HCT116 (cell line): ENCODE measurements at regions not wholly inside any gene's neighbourhood (a gene's known extent, or its start where the extent isn't known, plus 50 kb on each side); places are given as distances from the start of the nearest gene placed in this dataset.

ENCODE experiments used
- ATAC-seq: fragments of 200-7000 bp; cut with Tn5 transposase; 2 replicates; pipeline ENCODE4 v1.9.1; 2020; ENCODE audit warnings: mild to moderate bottlenecking, moderate library complexity
- BruUV-seq: library from RNA; stranded (reverse); fragments of 400-500 nt; replicated peaks from 2 replicates; lab custom pipeline; 2021; lab: Mats Ljungman, UMichigan
- CTCF ChIA-PET: fragments of 300-600 bp; sonication (Branson Sonifier 250); formaldehyde crosslinking; loops from one replicate; lab custom pipeline; 2021; ENCODE audit warnings: antibody characterized with exemption; lab: Charles Lee
- POLR2A ChIA-PET: fragments of 300-600, 350-600 bp; sonication (Branson Sonifier 250); formaldehyde crosslinking; loops from one replicate; lab custom pipeline; 2021; ENCODE audit warnings: antibody characterized with exemption; lab: Charles Lee
- RAD21 ChIA-PET, 2 experiments: fragments of 300-600 bp; sonication (Branson Sonifier 250); formaldehyde crosslinking; loops; one replicate each; lab custom pipeline; 2023; ENCODE audit warnings: low total read pairs in 2 of 2; ENCODE audit not compliant: uncharacterized antibody in 2 of 2, unreplicated experiment in 2 of 2, low non-redundant PET in 1 of 2; lab: Charles Lee
- DNase-seq: peaks from one replicate; pipeline ENCODE4 v3.0.0-alpha.2; 2010; ENCODE audit warnings: low read depth, low spot score
- H2AFZ ChIP-seq: fragments of 200-600 bp; shearing (Covaris generic), sonication (generic); 2 replicates; pipeline ENCODE4 v1.6.1; 2017; ENCODE audit warnings: low read depth, mixed run types, mixed read lengths, antibody characterized with exemption, low read length; ENCODE audit not compliant: poor library complexity, severe bottlenecking
- H3K27ac ChIP-seq: 2 replicates; pipeline ENCODE4 v1.5.1; 2012; ENCODE audit warnings: low read depth, low read length
- H3K27me3 ChIP-seq: fragments of 200-600 bp; sonication (generic); 2 replicates; pipeline ENCODE4 v1.6.1; 2016; ENCODE audit warnings: mixed run types, low read length, mixed read lengths; ENCODE audit not compliant: insufficient read depth
- H3K36me3 ChIP-seq, 2 experiments: fragments of 200-500 bp in 1 of 2; fragments of 200-600 bp in 1 of 2; sonication (Bioruptor generic) in 1 of 2; sonication (generic) in 1 of 2; 2 replicates each; pipeline versions ENCODE4 v1.5.1 to v1.6.1; 2014 to 2016; ENCODE audit warnings: low read length in 2 of 2, inconsistent platforms in 1 of 2, mixed read lengths in 1 of 2, mixed run types in 1 of 2; ENCODE audit not compliant: insufficient read depth in 2 of 2, control insufficient read depth in 1 of 2
- H3K4me1 ChIP-seq, 2 experiments: fragments of 200-600 bp in 1 of 2; sonication (generic) in 1 of 2; 2 replicates each; pipeline versions ENCODE4 v1.5.1 to v1.6.1; 2012 to 2017; ENCODE audit warnings: low read length in 2 of 2, inconsistent platforms in 1 of 2, mild to moderate bottlenecking in 1 of 2, mixed read lengths in 1 of 2, mixed run types in 1 of 2, moderate library complexity in 1 of 2; ENCODE audit not compliant: insufficient read depth in 2 of 2, control insufficient read depth in 1 of 2
- H3K4me2 ChIP-seq: fragments of 200-600 bp; sonication (generic); 2 replicates; pipeline ENCODE4 v1.6.1; 2017; ENCODE audit warnings: mixed run types, low read length, mixed read lengths
- H3K4me3 ChIP-seq, 2 experiments: fragments of 200-600 bp in 1 of 2; sonication (generic) in 1 of 2; replicated peaks in 1 of 2; 2 replicates each; pipeline ENCODE4 v1.5.1; 2011 to 2016; ENCODE audit warnings: low read length in 2 of 2, control low read depth in 1 of 2, low read depth in 1 of 2, mild to moderate bottlenecking in 1 of 2, mixed read lengths in 1 of 2, mixed run types in 1 of 2
- H3K79me2 ChIP-seq: fragments of 200-600 bp; sonication (generic); 2 replicates; pipeline ENCODE4 v1.6.1; 2017; ENCODE audit warnings: mild to moderate bottlenecking, mixed run types, low read length, moderate library complexity, mixed read lengths; ENCODE audit not compliant: insufficient read depth
- H3K9ac ChIP-seq: fragments of 200-600 bp; sonication (generic); 2 replicates; pipeline ENCODE4 v1.6.1; 2016; ENCODE audit warnings: low read length, mixed read lengths
- H3K9me2 ChIP-seq: fragments of 200-600 bp; sonication (generic), shearing (Covaris generic); 2 replicates; pipeline ENCODE4 v1.6.1; 2017; ENCODE audit warnings: mixed run types, mild to moderate bottlenecking, moderate library complexity; ENCODE audit not compliant: insufficient read depth
- H3K9me3 ChIP-seq, 2 experiments: fragments of 200-500 bp in 1 of 2; fragments of 200-600 bp in 1 of 2; sonication (Bioruptor generic) in 1 of 2; sonication (generic) in 1 of 2; 2 replicates each; pipeline ENCODE4 v1.6.1; 2014 to 2017; ENCODE audit warnings: low read length in 2 of 2, mixed read lengths in 2 of 2, inconsistent platforms in 1 of 2, low read depth in 1 of 2, mild to moderate bottlenecking in 1 of 2, mixed run types in 1 of 2, moderate library complexity in 1 of 2; ENCODE audit not compliant: control insufficient read depth in 1 of 2, insufficient read depth in 1 of 2
- H4K20me1 ChIP-seq: fragments of 200-600 bp; sonication (generic), shearing (Covaris generic); 2 replicates; pipeline ENCODE4 v1.6.1; 2017; ENCODE audit warnings: mixed run types, mild to moderate bottlenecking, moderate library complexity; ENCODE audit not compliant: insufficient read depth
- CBX3 ChIP-seq: IDR thresholded peaks from 2 replicates; pipeline ENCODE4 v1.6.1; 2012; ENCODE audit warnings: low read depth
- CTCF ChIP-seq, 3 experiments: fragments of 200-600 bp in 1 of 3; sonication (generic) in 1 of 3; IDR thresholded peaks in 2 of 3; conservative IDR thresholded peaks in 1 of 3; 2 replicates each; pipeline ENCODE4 v1.5.1; 2012 to 2017; ENCODE audit warnings: low read depth in 2 of 3, low read length in 2 of 3, antibody characterized with exemption in 1 of 3, borderline replicate concordance in 1 of 3, control low read depth in 1 of 3, mild to moderate bottlenecking in 1 of 3, mixed read lengths in 1 of 3, mixed run types in 1 of 3, moderate library complexity in 1 of 3; ENCODE audit not compliant: insufficient read depth in 1 of 3
- EGR1 ChIP-seq: IDR thresholded peaks from 2 replicates; pipeline ENCODE4 v1.6.1; 2012; ENCODE audit warnings: low read depth
- FOSL1 ChIP-seq: IDR thresholded peaks from 2 replicates; pipeline ENCODE4 v1.6.1; 2012; ENCODE audit warnings: low read depth
- JUND ChIP-seq: IDR thresholded peaks from 2 replicates; pipeline ENCODE4 v1.6.1; 2012
- POLR2A ChIP-seq: IDR thresholded peaks from 2 replicates; pipeline ENCODE4 v1.7.0; 2011; ENCODE audit warnings: borderline replicate concordance; ENCODE audit not compliant: insufficient read depth, insufficient read length; ENCODE audit errors: extremely low read depth
- REST ChIP-seq: IDR thresholded peaks from 2 replicates; pipeline ENCODE4 v1.6.1; 2012; ENCODE audit warnings: low read depth
- SIN3A ChIP-seq: IDR thresholded peaks from 2 replicates; pipeline ENCODE4 v1.6.1; 2012; ENCODE audit warnings: low read depth
- ZBTB33 ChIP-seq: IDR thresholded peaks from 2 replicates; pipeline ENCODE4 v1.6.1; 2011; ENCODE audit warnings: mild to moderate bottlenecking, low read length, moderate library complexity; ENCODE audit not compliant: insufficient replicate concordance; ENCODE audit errors: extremely low read depth
- ZFX ChIP-seq: fragments of 450-650 bp; IDR thresholded peaks from 2 replicates; pipeline ENCODE4 v1.6.1; 2017
- intact Hi-C: fragments of 100-400 bp; cut with micrococcal nuclease; formaldehyde crosslinking; loops from 2 replicates; pipeline ENCODE4 v1.10.0; 2022

- DNase-seq (no peak), ATAC-seq (no peak)
- Histone ChIP-seq H4K20me1 (no peaks in the 10 kb centered on the region), H3K4me2 (no peak overlapping the region), H3K79me2 (no peaks in the 10 kb centered on the region), H3K4me3 (no peak overlapping the region), H3K36me3 (no peaks in the 10 kb centered on the region), H3K4me1 (no peaks in the 10 kb centered on the region), H3K9ac (no peak overlapping the region), H3K9me3 (no peaks in the 10 kb centered on the region), H3K27ac (no peak overlapping the region), H2AFZ (no peak overlapping the region), H3K27me3 (no peaks in the 10 kb centered on the region), H3K9me2 (no peaks in the 10 kb centered on the region)
- POLR2A ChIA-PET, result no interaction called here
- no peak for TF ChIP-seq SIN3A
- no peak for TF ChIP-seq POLR2A
- no peak for TF ChIP-seq CBX3
- TF ChIP-seq ZFX, result no peak
- TF ChIP-seq JUND, result no peak
- no peak for TF ChIP-seq CTCF (IDR thresholded peaks at IDR 0.05 in 2 of 3, conservative IDR thresholded peaks at IDR 0.05 in 1 of 3; ENCODE audit: borderline replicate concordance in 1 of 3, insufficient read depth in 1 of 3, low read depth in 2 of 3, low read length in 2 of 3)
- TF ChIP-seq EGR1, result no peak
- TF ChIP-seq ZBTB33, result no peak
- TF ChIP-seq FOSL1, result no peak
- no peak for TF ChIP-seq REST
- no TSS peak for BruUV-seq
- RAD21 ChIA-PET, result no interaction called here
- intact Hi-C loops, result no loop called here
- CTCF ChIA-PET, result no interaction called here
Observed at GRCh38 chr5:60349891-60350415, 350.0 kb downstream of the DEPDC1B start.
